ENCODE measurements at regions not wholly inside any gene's neighbourhood (a gene's known extent, or its start where the extent isn't known, plus 50 kb on each side); places are given as distances from the start of the nearest gene placed in this dataset.

- H2AFZ ChIP-seq (ENCODE audit: low read depth, low read length): no peak overlapping the region
- H3K9me1 ChIP-seq (ENCODE audit: control insufficient read depth, insufficient read depth, low read length): no peaks in the 10 kb centered on the region
- CTCF ChIA-PET (ENCODE audit: low intra/inter-chr PET ratio): no interaction called here
- H3K36me3 ChIP-seq (ENCODE audit: control insufficient read depth, insufficient read depth, low read length): no peaks in the 10 kb centered on the region
- H3K4me3 ChIP-seq: no peak overlapping the region
- FAIRE-seq (no peak), ATAC-seq (no peak), DNase-seq (ENCODE audit: extremely low read depth in 1 of 4, low spot score in 3 of 4) (no peak)
- intact Hi-C loops (cut with micrococcal nuclease): no loop called here
- no peak overlapping the region for H3K9ac ChIP-seq (ENCODE audit: insufficient read depth in 1 of 2, low read depth in 2 of 2, low read length in 2 of 2)
- no peak overlapping the region for H3K4me2 ChIP-seq (ENCODE audit: insufficient read depth, low read length)
- in situ Hi-C loops (cut with MboI): no loop called here
- 2% methylated on average over 15 of the region's 18 CpGs for WGBS (ENCODE audit: insufficient coverage, low coverage, missing lambda C conversion rate)
- POLR2A ChIA-PET: interaction anchor here (0.6 kb wide), 1 partner anchor 282 kb away, joined by 3 read pairs; no protein-coding TSS in a partner anchor
- BruUV-seq (replicated peaks): no TSS peak
- H3K27me3 ChIP-seq (ENCODE audit: control insufficient read depth in 2 of 2, insufficient read depth in 2 of 2, low read length in 2 of 2): peaks cover 5 to 68% of the 10 kb centered on the region in 2 experiments; a peak in 4 of 5 replicates
- H3K4me1 ChIP-seq (replicated peaks in 1 of 2; ENCODE audit: control insufficient read depth in 2 of 2, insufficient read depth in 2 of 2, low read length in 2 of 2): no peaks in the 10 kb centered on the region
- TF ChIP-seq FOSL1 (tag; conservative IDR thresholded peaks at IDR 0.05): no peak
- no peak for TF ChIP-seq HDGF (IDR thresholded peaks at IDR 0.05)
- no peaks in the 10 kb centered on the region for H4K20me1 ChIP-seq (replicated peaks; ENCODE audit: control insufficient read depth, insufficient read depth, low read length)
- H3K79me2 ChIP-seq (ENCODE audit: control insufficient read depth, insufficient read depth, low read length): no peaks in the 10 kb centered on the region
- H3K27ac ChIP-seq (ENCODE audit: extremely low read depth, low read depth, low read length): no peak overlapping the region
- H3K9me3 ChIP-seq (replicated peaks; ENCODE audit: control insufficient read depth, insufficient read depth, low read depth, low read length): no peaks in the 10 kb centered on the region
Measured at GRCh38 chr14:104393199-104393897, 186.2 kb upstream of the C14orf180 start.

GRCh38 chr14:104393898-104394381 lies 185.6 kb upstream of the C14orf180 start:
- intact Hi-C loops (cut with micrococcal nuclease) (no loop called here), in situ Hi-C loops (cut with MboI) (no loop called here)
- H3K4me1 ChIP-seq (replicated peaks in 1 of 2; ENCODE audit: control insufficient read depth in 2 of 2, insufficient read depth in 2 of 2, low read length in 2 of 2): no peaks in the 10 kb centered on the region
- H3K9me1 ChIP-seq (ENCODE audit: control insufficient read depth, insufficient read depth, low read length): no peaks in the 10 kb centered on the region
- H3K27me3 ChIP-seq (ENCODE audit: control insufficient read depth in 2 of 2, insufficient read depth in 2 of 2, low read length in 2 of 2): peaks cover 5 to 62% of the 10 kb centered on the region in 2 experiments; a peak in 4 of 5 replicates
- no peaks in the 10 kb centered on the region for H3K36me3 ChIP-seq (ENCODE audit: control insufficient read depth, insufficient read depth, low read length)
- H3K9ac ChIP-seq (ENCODE audit: insufficient read depth in 1 of 2, low read depth in 2 of 2, low read length in 2 of 2): no peak overlapping the region; a peak in 1 of 4 replicates
- H3K79me2 ChIP-seq (ENCODE audit: control insufficient read depth, insufficient read depth, low read length): no peaks in the 10 kb centered on the region
- FAIRE-seq (no peak), DNase-seq (ENCODE audit: extremely low read depth in 1 of 4, low spot score in 3 of 4) (no peak), ATAC-seq (no peak)
- no peak overlapping the region for H3K4me2 ChIP-seq (ENCODE audit: insufficient read depth, low read length)
- H3K4me3 ChIP-seq: no peak overlapping the region
- POLR2A ChIA-PET: no interaction called here
- no peaks in the 10 kb centered on the region for H4K20me1 ChIP-seq (replicated peaks; ENCODE audit: control insufficient read depth, insufficient read depth, low read length)
- H3K9me3 ChIP-seq (replicated peaks; ENCODE audit: control insufficient read depth, insufficient read depth, low read depth, low read length): no peaks in the 10 kb centered on the region
- TF ChIP-seq HDAC6 (IDR thresholded peaks at IDR 0.05; ENCODE audit: low read depth, low read length): no peak
- TF ChIP-seq ATF7 (IDR thresholded peaks at IDR 0.05): no peak
- H3K27ac ChIP-seq (ENCODE audit: extremely low read depth, low read depth, low read length): no peak overlapping the region
- whole genome bisulfite sequencing (ENCODE audit: insufficient coverage, low coverage, missing lambda C conversion rate): 0% methylated on average over 6 of the region's 10 CpGs
- BruUV-seq (replicated peaks): no TSS peak
- H2AFZ ChIP-seq (ENCODE audit: low read depth, low read length): no peak overlapping the region
- CTCF ChIA-PET (ENCODE audit: low intra/inter-chr PET ratio): no interaction called here

Data from K562 (cell line).